HL-60 (cell line): ENCODE measurements at regions not wholly inside any gene's neighbourhood (a gene's known extent, or its start where the extent isn't known, plus 50 kb on each side); places are given as distances from the start of the nearest gene placed in this dataset.

ENCODE experiments used
- DNase-seq, 2 experiments: peaks; one replicate each; pipeline ENCODE4 v3.0.0-alpha.2; 2010 to 2020; ENCODE audit warnings: low read depth in 1 of 2, low spot score in 1 of 2
- H3K27ac ChIP-seq: fragments of 250-450 bp; sonication (Bioruptor Pico); replicated peaks from 2 replicates; pipeline ENCODE4 v1.5.1; 2020; ENCODE audit warnings: mild to moderate bottlenecking, moderate library complexity
- H3K27me3 ChIP-seq: fragments of 250-450 bp; sonication (Bioruptor Pico); 2 replicates; pipeline ENCODE4 v1.5.1; 2021; ENCODE audit warnings: mild to moderate bottlenecking, moderate library complexity; ENCODE audit not compliant: insufficient read depth, poor library complexity, severe bottlenecking
- H3K4me3 ChIP-seq: replicated peaks from 2 replicates; pipeline ENCODE4 v1.5.1; 2011; ENCODE audit warnings: mild to moderate bottlenecking, control low read depth, low read length; ENCODE audit not compliant: insufficient read depth
- GABPA ChIP-seq: IDR thresholded peaks from 2 replicates; pipeline ENCODE4 v1.6.1; 2012; ENCODE audit warnings: low read depth
- POLR2AphosphoS5 ChIP-seq: IDR thresholded peaks from 2 replicates; pipeline ENCODE4 v1.6.1; 2012; ENCODE audit warnings: low read depth
- SPI1 ChIP-seq: IDR thresholded peaks from 2 replicates; pipeline ENCODE4 v1.6.1; 2012; ENCODE audit warnings: low read depth, mild to moderate bottlenecking, borderline replicate concordance
- TF ChIP-seq, protein P1 (sequence below): IDR thresholded peaks from one replicate; pipeline ENCODE4 v1.5.1; 2011; ENCODE audit warnings: low read length, control low read depth, inconsistent platforms; ENCODE audit not compliant: insufficient read depth
- TF ChIP-seq, protein P2 (sequence below): IDR thresholded peaks from 2 replicates; pipeline ENCODE4 v1.6.1; 2012; ENCODE audit warnings: low read depth; ENCODE audit not compliant: insufficient replicate concordance

DNA sequence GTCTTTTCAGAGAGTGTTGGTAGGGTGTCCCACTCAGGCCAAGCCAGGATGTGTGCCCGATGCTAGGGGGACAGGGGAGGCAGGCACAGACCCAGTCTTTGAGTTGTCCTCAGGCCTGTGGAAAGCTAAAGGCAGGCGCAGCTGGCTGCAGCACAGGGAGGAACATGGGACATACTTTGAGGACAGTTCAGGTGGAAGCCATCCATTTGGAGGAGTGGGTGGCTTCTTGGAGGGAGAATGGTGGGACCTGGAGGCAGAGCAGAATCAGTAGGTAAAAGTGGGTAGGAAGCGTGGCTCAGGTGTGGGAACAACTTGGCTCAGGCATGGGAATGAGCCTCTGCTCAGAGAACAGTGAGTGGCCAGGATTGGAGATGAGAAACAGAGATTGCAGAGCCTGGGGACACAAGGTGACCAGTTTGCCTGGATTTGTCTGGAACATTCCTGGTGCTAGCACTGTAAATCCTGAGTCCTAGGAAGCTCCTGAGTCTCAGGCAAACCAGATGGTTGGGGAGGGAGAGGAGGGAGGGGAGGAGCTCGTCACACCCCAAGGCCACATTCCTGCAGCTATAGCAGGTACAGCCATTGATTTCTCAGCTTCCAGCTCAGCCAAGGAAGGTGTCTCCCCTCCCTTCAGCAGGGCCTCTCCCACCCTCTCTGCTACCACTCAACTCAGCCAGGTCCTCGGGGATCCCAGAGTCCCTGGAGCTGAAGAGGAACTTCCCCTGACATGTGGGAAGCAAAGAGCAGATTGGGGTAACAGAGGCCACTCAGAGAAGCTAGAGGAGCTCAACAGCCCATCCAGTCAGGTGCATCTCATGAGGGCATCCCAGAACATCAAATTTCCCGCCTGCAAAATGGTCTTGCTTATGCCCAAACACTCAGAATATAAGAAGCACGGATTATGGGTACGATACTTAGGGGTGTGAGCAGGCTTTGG, 65.2 kb upstream of the TINAGL1 start:
- DNase-seq, result no peak
- TF ChIP-seq GABPA (no peak), SPI1 (no peak), POLR2AphosphoS5 (no peak)
- TF ChIP-seq, protein P1, sequence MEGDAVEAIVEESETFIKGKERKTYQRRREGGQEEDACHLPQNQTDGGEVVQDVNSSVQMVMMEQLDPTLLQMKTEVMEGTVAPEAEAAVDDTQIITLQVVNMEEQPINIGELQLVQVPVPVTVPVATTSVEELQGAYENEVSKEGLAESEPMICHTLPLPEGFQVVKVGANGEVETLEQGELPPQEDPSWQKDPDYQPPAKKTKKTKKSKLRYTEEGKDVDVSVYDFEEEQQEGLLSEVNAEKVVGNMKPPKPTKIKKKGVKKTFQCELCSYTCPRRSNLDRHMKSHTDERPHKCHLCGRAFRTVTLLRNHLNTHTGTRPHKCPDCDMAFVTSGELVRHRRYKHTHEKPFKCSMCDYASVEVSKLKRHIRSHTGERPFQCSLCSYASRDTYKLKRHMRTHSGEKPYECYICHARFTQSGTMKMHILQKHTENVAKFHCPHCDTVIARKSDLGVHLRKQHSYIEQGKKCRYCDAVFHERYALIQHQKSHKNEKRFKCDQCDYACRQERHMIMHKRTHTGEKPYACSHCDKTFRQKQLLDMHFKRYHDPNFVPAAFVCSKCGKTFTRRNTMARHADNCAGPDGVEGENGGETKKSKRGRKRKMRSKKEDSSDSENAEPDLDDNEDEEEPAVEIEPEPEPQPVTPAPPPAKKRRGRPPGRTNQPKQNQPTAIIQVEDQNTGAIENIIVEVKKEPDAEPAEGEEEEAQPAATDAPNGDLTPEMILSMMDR, result no peak
- TF ChIP-seq, protein P2, sequence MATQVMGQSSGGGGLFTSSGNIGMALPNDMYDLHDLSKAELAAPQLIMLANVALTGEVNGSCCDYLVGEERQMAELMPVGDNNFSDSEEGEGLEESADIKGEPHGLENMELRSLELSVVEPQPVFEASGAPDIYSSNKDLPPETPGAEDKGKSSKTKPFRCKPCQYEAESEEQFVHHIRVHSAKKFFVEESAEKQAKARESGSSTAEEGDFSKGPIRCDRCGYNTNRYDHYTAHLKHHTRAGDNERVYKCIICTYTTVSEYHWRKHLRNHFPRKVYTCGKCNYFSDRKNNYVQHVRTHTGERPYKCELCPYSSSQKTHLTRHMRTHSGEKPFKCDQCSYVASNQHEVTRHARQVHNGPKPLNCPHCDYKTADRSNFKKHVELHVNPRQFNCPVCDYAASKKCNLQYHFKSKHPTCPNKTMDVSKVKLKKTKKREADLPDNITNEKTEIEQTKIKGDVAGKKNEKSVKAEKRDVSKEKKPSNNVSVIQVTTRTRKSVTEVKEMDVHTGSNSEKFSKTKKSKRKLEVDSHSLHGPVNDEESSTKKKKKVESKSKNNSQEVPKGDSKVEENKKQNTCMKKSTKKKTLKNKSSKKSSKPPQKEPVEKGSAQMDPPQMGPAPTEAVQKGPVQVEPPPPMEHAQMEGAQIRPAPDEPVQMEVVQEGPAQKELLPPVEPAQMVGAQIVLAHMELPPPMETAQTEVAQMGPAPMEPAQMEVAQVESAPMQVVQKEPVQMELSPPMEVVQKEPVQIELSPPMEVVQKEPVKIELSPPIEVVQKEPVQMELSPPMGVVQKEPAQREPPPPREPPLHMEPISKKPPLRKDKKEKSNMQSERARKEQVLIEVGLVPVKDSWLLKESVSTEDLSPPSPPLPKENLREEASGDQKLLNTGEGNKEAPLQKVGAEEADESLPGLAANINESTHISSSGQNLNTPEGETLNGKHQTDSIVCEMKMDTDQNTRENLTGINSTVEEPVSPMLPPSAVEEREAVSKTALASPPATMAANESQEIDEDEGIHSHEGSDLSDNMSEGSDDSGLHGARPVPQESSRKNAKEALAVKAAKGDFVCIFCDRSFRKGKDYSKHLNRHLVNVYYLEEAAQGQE, result no peak
- Histone ChIP-seq H3K4me3 (no peak overlapping the region), H3K27me3 (no peaks in the 10 kb centered on the region), H3K27ac (no peak overlapping the region)

DNA sequence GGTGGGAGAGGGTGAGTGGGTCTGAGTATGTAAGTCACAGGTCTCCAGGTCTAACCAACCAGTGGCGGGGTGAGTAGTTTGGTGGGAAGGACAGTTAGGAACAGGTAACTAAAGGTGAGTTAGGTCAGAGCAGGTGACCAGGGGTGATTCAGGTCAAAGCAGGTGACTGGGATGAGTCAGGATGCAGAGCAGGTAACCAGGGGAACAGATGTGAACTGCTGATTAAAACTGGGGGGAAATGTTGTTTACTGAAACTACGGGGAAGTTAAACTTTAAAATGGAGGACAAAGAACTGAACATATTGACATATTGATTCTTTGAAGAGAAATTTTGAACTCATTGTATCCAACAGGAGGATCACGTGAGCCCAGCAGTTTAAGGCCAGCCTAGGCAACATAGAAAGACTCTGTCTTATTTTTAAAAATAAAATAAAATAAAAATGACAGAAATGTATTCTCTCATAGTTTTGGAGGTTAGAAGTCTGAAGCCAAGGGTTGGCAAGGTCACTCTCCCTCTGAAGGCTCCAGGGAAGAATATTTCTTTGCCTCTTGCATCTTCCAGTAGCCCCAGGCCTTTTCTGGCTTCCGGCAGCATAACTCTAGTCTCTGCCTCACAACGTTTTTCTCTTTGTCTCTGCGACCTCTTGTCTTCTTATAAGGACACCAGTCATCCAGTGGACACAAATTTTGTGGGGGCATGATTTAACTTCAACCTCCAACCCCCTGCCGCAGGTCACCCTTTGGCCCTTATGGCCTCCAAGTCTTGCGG, 64.3 kb upstream of the TINAGL1 start:
- no peak overlapping the region for H3K4me3 ChIP-seq
- TF ChIP-seq, protein P2, result no peak
- TF ChIP-seq POLR2AphosphoS5, result no peak
- no peak for TF ChIP-seq SPI1
- TF ChIP-seq GABPA, result no peak
- TF ChIP-seq, protein P1, result no peak
- H3K27me3 ChIP-seq, result no peaks in the 10 kb centered on the region
- H3K27ac ChIP-seq, result no peak overlapping the region
- DNase-seq, result no peak

DNA sequence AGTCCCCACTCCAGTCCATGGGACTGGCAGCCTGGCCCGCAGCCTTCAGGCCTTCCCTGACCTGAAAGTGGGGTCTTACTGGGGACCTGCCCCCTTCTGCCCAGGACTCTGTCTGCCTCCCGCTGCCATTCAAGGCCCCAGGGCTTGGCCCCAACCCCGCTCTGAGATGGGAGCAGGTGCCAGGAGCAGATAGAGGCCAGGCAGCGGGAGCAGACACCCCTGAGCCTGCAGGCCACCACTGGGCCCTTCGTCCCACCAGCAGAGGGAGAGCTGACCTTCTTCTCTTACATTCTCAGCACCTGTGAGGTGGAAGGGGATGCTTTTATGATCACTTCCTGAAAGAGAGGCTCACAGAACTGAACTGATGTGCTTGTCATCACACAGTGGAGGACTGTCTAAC, 62.2 kb upstream of the TINAGL1 start:
- H3K4me3 ChIP-seq, result no peak overlapping the region
- DNase-seq, result no peak
- no peak overlapping the region for H3K27ac ChIP-seq
- no peak for TF ChIP-seq SPI1
- no peaks in the 10 kb centered on the region for H3K27me3 ChIP-seq

DNA sequence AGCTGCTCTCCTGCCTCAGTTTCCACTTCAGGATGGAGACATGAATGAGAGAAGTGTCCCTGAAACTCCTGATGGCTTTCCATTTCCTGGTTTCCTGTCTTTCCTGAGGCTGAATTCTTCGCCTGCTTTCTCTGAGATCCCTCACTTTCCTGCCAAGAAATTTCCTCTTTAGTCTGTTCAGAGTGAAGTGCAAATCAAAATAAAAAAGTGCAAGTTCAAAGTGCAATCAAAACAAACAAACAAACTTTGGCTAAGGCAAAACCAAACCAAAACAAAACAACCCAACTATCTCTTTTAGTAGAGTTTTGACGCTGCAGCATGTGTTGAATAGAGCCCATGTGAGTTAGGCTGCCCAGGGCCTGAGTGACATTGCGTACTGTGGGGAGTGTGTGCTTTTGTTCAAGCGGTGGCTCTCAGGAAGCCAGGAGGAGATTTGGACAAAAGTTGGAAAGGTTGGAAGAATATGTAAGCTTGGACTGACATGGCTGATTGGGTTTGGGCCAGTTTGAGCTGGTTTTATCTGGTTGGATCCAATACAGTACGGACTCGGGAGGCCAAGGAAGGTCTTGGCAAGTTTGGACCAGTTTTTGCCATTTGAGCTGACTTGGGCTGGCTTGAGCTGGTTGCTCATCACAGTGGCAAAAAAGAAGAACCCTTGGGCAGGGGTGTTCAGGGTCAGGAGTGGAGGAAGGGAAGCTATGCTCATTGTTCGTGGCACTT, 61.1 kb upstream of the TINAGL1 start:
- no peak for DNase-seq
- no peak overlapping the region for H3K27ac ChIP-seq

More for the DNA sequence above, 61.1 kb upstream of the TINAGL1 start:
- H3K4me3 ChIP-seq, result no peak overlapping the region
- TF ChIP-seq, protein P2, result no peak
- no peak for TF ChIP-seq POLR2AphosphoS5
- no peak for TF ChIP-seq SPI1
- TF ChIP-seq GABPA, result no peak
- TF ChIP-seq, protein P1, result no peak
- H3K27me3 ChIP-seq, result no peaks in the 10 kb centered on the region
